HCT116 (cell line): ENCODE measurements at regions not wholly inside any gene's neighbourhood (a gene's known extent, or its start where the extent isn't known, plus 50 kb on each side); places are given as distances from the start of the nearest gene placed in this dataset.

Experiments used
- ATAC-seq: fragments of 200-7000 bp; cut with Tn5 transposase; 2 replicates; pipeline ENCODE4 v1.9.1; 2020; ENCODE audit warnings: mild to moderate bottlenecking, moderate library complexity
- BruUV-seq: library from RNA; stranded (reverse); fragments of 400-500 nt; replicated peaks from 2 replicates; lab custom pipeline; 2021; lab: Mats Ljungman, UMichigan
- CTCF ChIA-PET: fragments of 300-600 bp; sonication (Branson Sonifier 250); formaldehyde crosslinking; loops from one replicate; lab custom pipeline; 2021; ENCODE audit warnings: antibody characterized with exemption; lab: Charles Lee
- POLR2A ChIA-PET: fragments of 300-600, 350-600 bp; sonication (Branson Sonifier 250); formaldehyde crosslinking; loops from one replicate; lab custom pipeline; 2021; ENCODE audit warnings: antibody characterized with exemption; lab: Charles Lee
- RAD21 ChIA-PET, 2 experiments: fragments of 300-600 bp; sonication (Branson Sonifier 250); formaldehyde crosslinking; loops; one replicate each; lab custom pipeline; 2023; ENCODE audit warnings: low total read pairs in 2 of 2; ENCODE audit not compliant: uncharacterized antibody in 2 of 2, unreplicated experiment in 2 of 2, low non-redundant PET in 1 of 2; lab: Charles Lee
- DNase-seq: peaks from one replicate; pipeline ENCODE4 v3.0.0-alpha.2; 2010; ENCODE audit warnings: low read depth, low spot score
- H2AFZ ChIP-seq: fragments of 200-600 bp; shearing (Covaris generic), sonication (generic); 2 replicates; pipeline ENCODE4 v1.6.1; 2017; ENCODE audit warnings: low read depth, mixed run types, mixed read lengths, antibody characterized with exemption, low read length; ENCODE audit not compliant: poor library complexity, severe bottlenecking
- H3K27ac ChIP-seq: 2 replicates; pipeline ENCODE4 v1.5.1; 2012; ENCODE audit warnings: low read depth, low read length
- H3K27me3 ChIP-seq: fragments of 200-600 bp; sonication (generic); 2 replicates; pipeline ENCODE4 v1.6.1; 2016; ENCODE audit warnings: mixed run types, low read length, mixed read lengths; ENCODE audit not compliant: insufficient read depth
- H3K36me3 ChIP-seq, 2 experiments: fragments of 200-500 bp in 1 of 2; fragments of 200-600 bp in 1 of 2; sonication (Bioruptor generic) in 1 of 2; sonication (generic) in 1 of 2; 2 replicates each; pipeline versions ENCODE4 v1.5.1 to v1.6.1; 2014 to 2016; ENCODE audit warnings: low read length in 2 of 2, inconsistent platforms in 1 of 2, mixed read lengths in 1 of 2, mixed run types in 1 of 2; ENCODE audit not compliant: insufficient read depth in 2 of 2, control insufficient read depth in 1 of 2
- H3K4me1 ChIP-seq, 2 experiments: fragments of 200-600 bp in 1 of 2; sonication (generic) in 1 of 2; 2 replicates each; pipeline versions ENCODE4 v1.5.1 to v1.6.1; 2012 to 2017; ENCODE audit warnings: low read length in 2 of 2, inconsistent platforms in 1 of 2, mild to moderate bottlenecking in 1 of 2, mixed read lengths in 1 of 2, mixed run types in 1 of 2, moderate library complexity in 1 of 2; ENCODE audit not compliant: insufficient read depth in 2 of 2, control insufficient read depth in 1 of 2
- H3K4me2 ChIP-seq: fragments of 200-600 bp; sonication (generic); 2 replicates; pipeline ENCODE4 v1.6.1; 2017; ENCODE audit warnings: mixed run types, low read length, mixed read lengths
- H3K4me3 ChIP-seq, 2 experiments: fragments of 200-600 bp in 1 of 2; sonication (generic) in 1 of 2; replicated peaks in 1 of 2; 2 replicates each; pipeline ENCODE4 v1.5.1; 2011 to 2016; ENCODE audit warnings: low read length in 2 of 2, control low read depth in 1 of 2, low read depth in 1 of 2, mild to moderate bottlenecking in 1 of 2, mixed read lengths in 1 of 2, mixed run types in 1 of 2
- H3K79me2 ChIP-seq: fragments of 200-600 bp; sonication (generic); 2 replicates; pipeline ENCODE4 v1.6.1; 2017; ENCODE audit warnings: mild to moderate bottlenecking, mixed run types, low read length, moderate library complexity, mixed read lengths; ENCODE audit not compliant: insufficient read depth
- H3K9ac ChIP-seq: fragments of 200-600 bp; sonication (generic); 2 replicates; pipeline ENCODE4 v1.6.1; 2016; ENCODE audit warnings: low read length, mixed read lengths
- H3K9me2 ChIP-seq: fragments of 200-600 bp; sonication (generic), shearing (Covaris generic); 2 replicates; pipeline ENCODE4 v1.6.1; 2017; ENCODE audit warnings: mixed run types, mild to moderate bottlenecking, moderate library complexity; ENCODE audit not compliant: insufficient read depth
- H3K9me3 ChIP-seq, 2 experiments: fragments of 200-500 bp in 1 of 2; fragments of 200-600 bp in 1 of 2; sonication (Bioruptor generic) in 1 of 2; sonication (generic) in 1 of 2; 2 replicates each; pipeline ENCODE4 v1.6.1; 2014 to 2017; ENCODE audit warnings: low read length in 2 of 2, mixed read lengths in 2 of 2, inconsistent platforms in 1 of 2, low read depth in 1 of 2, mild to moderate bottlenecking in 1 of 2, mixed run types in 1 of 2, moderate library complexity in 1 of 2; ENCODE audit not compliant: control insufficient read depth in 1 of 2, insufficient read depth in 1 of 2
- H4K20me1 ChIP-seq: fragments of 200-600 bp; sonication (generic), shearing (Covaris generic); 2 replicates; pipeline ENCODE4 v1.6.1; 2017; ENCODE audit warnings: mixed run types, mild to moderate bottlenecking, moderate library complexity; ENCODE audit not compliant: insufficient read depth
- CBX3 ChIP-seq: IDR thresholded peaks from 2 replicates; pipeline ENCODE4 v1.6.1; 2012; ENCODE audit warnings: low read depth
- EGR1 ChIP-seq: IDR thresholded peaks from 2 replicates; pipeline ENCODE4 v1.6.1; 2012; ENCODE audit warnings: low read depth
- EZH2 ChIP-seq: fragments of 200-600 bp; sonication (generic); IDR thresholded peaks from 2 replicates; pipeline ENCODE4 v1.6.1; 2017; ENCODE audit warnings: antibody characterized with exemption, mixed run types
- FOSL1 ChIP-seq: IDR thresholded peaks from 2 replicates; pipeline ENCODE4 v1.6.1; 2012; ENCODE audit warnings: low read depth
- JUND ChIP-seq: IDR thresholded peaks from 2 replicates; pipeline ENCODE4 v1.6.1; 2012
- MAX ChIP-seq: IDR thresholded peaks from 2 replicates; pipeline ENCODE4 v1.6.1; 2012
- POLR2A ChIP-seq: IDR thresholded peaks from 2 replicates; pipeline ENCODE4 v1.7.0; 2011; ENCODE audit warnings: borderline replicate concordance; ENCODE audit not compliant: insufficient read depth, insufficient read length; ENCODE audit errors: extremely low read depth
- POLR2AphosphoS5 ChIP-seq: IDR thresholded peaks from 2 replicates; pipeline ENCODE4 v1.6.1; 2011; ENCODE audit warnings: mild to moderate bottlenecking, low read depth, low read length, moderate library complexity
- RAD21 ChIP-seq: IDR thresholded peaks from 2 replicates; pipeline ENCODE4 v1.6.1; 2012; ENCODE audit warnings: low read depth, mild to moderate bottlenecking
- REST ChIP-seq: IDR thresholded peaks from 2 replicates; pipeline ENCODE4 v1.6.1; 2012; ENCODE audit warnings: low read depth
- SIN3A ChIP-seq: IDR thresholded peaks from 2 replicates; pipeline ENCODE4 v1.6.1; 2012; ENCODE audit warnings: low read depth
- SP1 ChIP-seq: IDR thresholded peaks from 2 replicates; pipeline ENCODE4 v1.6.1; 2012; ENCODE audit warnings: low read depth
- SRF ChIP-seq: IDR thresholded peaks from 2 replicates; pipeline ENCODE4 v1.6.1; 2012; ENCODE audit warnings: low read depth
- TCF7L2 ChIP-seq: IDR thresholded peaks from 2 replicates; pipeline ENCODE4 v1.7.0; 2011; ENCODE audit warnings: borderline replicate concordance, inconsistent platforms; ENCODE audit not compliant: insufficient read depth, insufficient read length; ENCODE audit errors: extremely low read depth
- YY1 ChIP-seq: IDR thresholded peaks from 2 replicates; pipeline ENCODE4 v1.6.1; 2011; ENCODE audit warnings: low read length, low read depth, moderate library complexity, mild to moderate bottlenecking; ENCODE audit not compliant: insufficient replicate concordance; ENCODE audit errors: extremely low read depth
- ZBTB33 ChIP-seq: IDR thresholded peaks from 2 replicates; pipeline ENCODE4 v1.6.1; 2011; ENCODE audit warnings: mild to moderate bottlenecking, low read length, moderate library complexity; ENCODE audit not compliant: insufficient replicate concordance; ENCODE audit errors: extremely low read depth
- ZFX ChIP-seq: fragments of 450-650 bp; IDR thresholded peaks from 2 replicates; pipeline ENCODE4 v1.6.1; 2017
- ZNF274 ChIP-seq: fragments of 200-500 bp; sonication (Bioruptor generic); IDR thresholded peaks from 2 replicates; pipeline ENCODE4 v1.6.1; 2014; ENCODE audit warnings: mild to moderate bottlenecking, low read depth, low read length, inconsistent platforms
- intact Hi-C: fragments of 100-400 bp; cut with micrococcal nuclease; formaldehyde crosslinking; loops from 2 replicates; pipeline ENCODE4 v1.10.0; 2022

- no TSS peak for BruUV-seq
- H3K4me1 ChIP-seq, result no peaks in the 10 kb centered on the region
- no peaks in the 10 kb centered on the region for H3K9me2 ChIP-seq
- H3K9ac ChIP-seq, result no peak overlapping the region
- H3K9me3 ChIP-seq, result no peaks in the 10 kb centered on the region
- H3K4me2 ChIP-seq, result no peak overlapping the region
- no peaks in the 10 kb centered on the region for H3K27me3 ChIP-seq
- no peak for DNase-seq
- H3K36me3 ChIP-seq, result no peaks in the 10 kb centered on the region
- no peak overlapping the region for H2AFZ ChIP-seq
- no peak overlapping the region for H3K4me3 ChIP-seq
- intact Hi-C loops, result no loop called here
- TF ChIP-seq REST, result no peak
- no peak for TF ChIP-seq ZNF274
- TF ChIP-seq JUND, result no peak
- TF ChIP-seq ZFX, result no peak
- no peak for TF ChIP-seq POLR2AphosphoS5
- no peak for TF ChIP-seq EZH2
- no peak for TF ChIP-seq TCF7L2
- no peak for TF ChIP-seq SRF
- TF ChIP-seq SP1, result no peak
- TF ChIP-seq SIN3A, result no peak
- TF ChIP-seq EGR1, result no peak
- TF ChIP-seq RAD21, result no peak
- no peak for TF ChIP-seq POLR2A
- TF ChIP-seq MAX, result no peak
- TF ChIP-seq FOSL1, result no peak
- no peak for TF ChIP-seq ZBTB33
- no peak for TF ChIP-seq YY1
- no peak for TF ChIP-seq CBX3
- TF ChIP-seq, all 23 proteins: peak for 0
- ChIA-PET RAD21 (no interaction called here), POLR2A (no interaction called here), CTCF (no interaction called here)
- ATAC-seq, result no peak
- H3K27ac ChIP-seq, result no peak overlapping the region
- no peaks in the 10 kb centered on the region for H3K79me2 ChIP-seq
- H4K20me1 ChIP-seq, result no peaks in the 10 kb centered on the region
Measured at GRCh38 chr14:94673781-94674231, 61.6 kb downstream of the SERPINA3 start.
